Astrocyte (in vitro differentiated cells and primary cell): ENCODE measurements at regions not wholly inside any gene's neighbourhood (a gene's known extent, or its start where the extent isn't known, plus 50 kb on each side); places are given as distances from the start of the nearest gene placed in this dataset.
"Not testable (repeated sequence)": the region's sequence is repeated elsewhere in the genome, so short reads cannot be mapped to it uniquely, and the experiment has no call there.

ENCODE experiments used
- DNase-seq: peaks from one replicate; pipeline ENCODE4 v3.0.0-alpha.2; 2010; ENCODE audit warnings: low read depth
- FAIRE-seq: peaks from 2 replicates; lab custom pipeline; 2011; peaks lifted over from hg19 to GRCh38; lab: Jason Lieb, UNC
- H2AFZ ChIP-seq: 2 replicates; pipeline ENCODE4 v1.6.0; 2012; ENCODE audit warnings: low read depth, low read length, inconsistent platforms
- H3K27ac ChIP-seq: 2 replicates; pipeline ENCODE4 v1.5.1; 2011; ENCODE audit warnings: low read depth, low read length, inconsistent platforms
- H3K27me3 ChIP-seq: 2 replicates; pipeline ENCODE4 v1.6.0; 2011; ENCODE audit warnings: low read length, inconsistent platforms; ENCODE audit not compliant: insufficient read depth
- H3K36me3 ChIP-seq: 2 replicates; pipeline ENCODE4 v1.5.1; 2011; ENCODE audit warnings: low read length, inconsistent platforms; ENCODE audit not compliant: insufficient read depth
- H3K4me1 ChIP-seq: 2 replicates; pipeline ENCODE4 v1.5.1; 2011; ENCODE audit warnings: low read length, inconsistent platforms; ENCODE audit not compliant: insufficient read depth
- H3K4me2 ChIP-seq: 2 replicates; pipeline ENCODE4 v1.6.0; 2012; ENCODE audit warnings: low read length, inconsistent platforms
- H3K4me3 ChIP-seq: 2 replicates; pipeline ENCODE4 v1.5.1; 2011; ENCODE audit warnings: low read depth, mild to moderate bottlenecking, low read length, inconsistent platforms; ENCODE audit not compliant: insufficient read depth
- H3K79me2 ChIP-seq: 2 replicates; pipeline ENCODE4 v1.6.0; 2012; ENCODE audit warnings: mild to moderate bottlenecking, low read length, inconsistent platforms; ENCODE audit not compliant: insufficient read depth
- H3K9ac ChIP-seq: 2 replicates; pipeline ENCODE4 v1.6.0; 2012; ENCODE audit warnings: mild to moderate bottlenecking, low read length, inconsistent platforms
- H3K9me3 ChIP-seq: 2 replicates; pipeline ENCODE4 v1.5.1; 2012; ENCODE audit warnings: low read depth, mild to moderate bottlenecking, low read length, inconsistent platforms; ENCODE audit not compliant: insufficient read depth
- H4K20me1 ChIP-seq: 2 replicates; pipeline ENCODE4 v1.6.0; 2012; ENCODE audit warnings: low read length, inconsistent platforms; ENCODE audit not compliant: insufficient read depth
- H3K27ac Mint-ChIP-seq: one replicate; pipeline ENCODE4 v1.8.0; 2021; ENCODE audit warnings: mild to moderate bottlenecking, mixed read lengths; ENCODE audit not compliant: unreplicated experiment
- H3K27me3 Mint-ChIP-seq: one replicate; pipeline ENCODE4 v1.8.0; 2021; ENCODE audit warnings: low read depth, mixed read lengths; ENCODE audit not compliant: unreplicated experiment
- H3K36me3 Mint-ChIP-seq: one replicate; pipeline ENCODE4 v1.8.0; 2021; ENCODE audit warnings: low read depth, mixed read lengths; ENCODE audit not compliant: unreplicated experiment
- H3K4me1 Mint-ChIP-seq: one replicate; pipeline ENCODE4 v1.8.0; 2021; ENCODE audit warnings: low read depth, mixed read lengths; ENCODE audit not compliant: unreplicated experiment
- H3K4me3 Mint-ChIP-seq: one replicate; pipeline ENCODE4 v1.8.0; 2021; ENCODE audit warnings: mild to moderate bottlenecking, moderate library complexity, mixed read lengths; ENCODE audit not compliant: unreplicated experiment
- H3K9me3 Mint-ChIP-seq: one replicate; pipeline ENCODE4 v1.8.0; 2021; ENCODE audit warnings: mild to moderate bottlenecking, mixed read lengths; ENCODE audit not compliant: unreplicated experiment
- CTCF ChIP-seq: IDR thresholded peaks from 2 replicates; pipeline ENCODE4 v1.5.1; 2011; ENCODE audit warnings: low read depth, mild to moderate bottlenecking, inconsistent platforms, low read length, moderate library complexity; ENCODE audit not compliant: insufficient read depth
- EZH2 ChIP-seq: IDR thresholded peaks from 2 replicates; pipeline ENCODE4 v1.6.1; 2012; ENCODE audit warnings: mild to moderate bottlenecking, low read length, inconsistent platforms; ENCODE audit not compliant: insufficient read depth

GRCh38 chr10:65265451-65265954 is 1660.3 kb upstream of the LRRTM3 start:
- no peak for TF ChIP-seq CTCF
- no peak for TF ChIP-seq EZH2
- Histone ChIP-seq H4K20me1 (no peaks in the 10 kb centered on the region), H3K4me3 (no peak overlapping the region), H3K27ac (no peak overlapping the region), H3K9me3 (no peaks in the 10 kb centered on the region), H3K4me1 (no peaks in the 10 kb centered on the region), H3K36me3 (no peaks in the 10 kb centered on the region), H3K9ac (no peak overlapping the region), H3K27me3 (no peaks in the 10 kb centered on the region), H2AFZ (no peak overlapping the region), H3K79me2 (no peaks in the 10 kb centered on the region), H3K4me2 (no peak overlapping the region)
- Mint-ChIP-seq H3K4me1 (no peaks in the 10 kb centered on the region), H3K4me3 (no peak overlapping the region), H3K36me3 (no peaks in the 10 kb centered on the region), H3K27me3 (no peaks in the 10 kb centered on the region), H3K27ac (no peak overlapping the region), H3K9me3 (no peaks in the 10 kb centered on the region)
- FAIRE-seq (no peak), DNase-seq (no peak)

- H3K36me3 ChIP-seq, H3K79me2 ChIP-seq, H3K9me3 ChIP-seq, H2AFZ ChIP-seq, H3K27ac ChIP-seq, H3K4me1 ChIP-seq, H3K27ac Mint-ChIP-seq, H3K36me3 Mint-ChIP-seq, H3K27me3 Mint-ChIP-seq, H3K4me1 Mint-ChIP-seq, H3K9ac ChIP-seq, FAIRE-seq, H3K4me3 ChIP-seq, H3K4me3 Mint-ChIP-seq, H3K4me2 ChIP-seq, H3K27me3 ChIP-seq, DNase-seq, H3K9me3 Mint-ChIP-seq, H4K20me1 ChIP-seq: not testable (repeated sequence)
Measured at GRCh38 chr10:65269551-65269950, 1656.3 kb upstream of the LRRTM3 start.

GRCh38 chr10:65270969-65271368 is 1654.9 kb upstream of the LRRTM3 start:
- Mint-ChIP-seq H3K4me3 (no peak overlapping the region), H3K4me1 (no peaks in the 10 kb centered on the region)

More at GRCh38 chr10:65270969-65271368, 1654.9 kb upstream of the LRRTM3 start:
- Histone ChIP-seq H3K9me3 (no peaks in the 10 kb centered on the region), H2AFZ (no peak overlapping the region), H3K4me1 (no peaks in the 10 kb centered on the region), H3K27ac (no peak overlapping the region), H3K9ac (no peak overlapping the region), H3K4me3 (no peak overlapping the region), H3K79me2 (no peaks in the 10 kb centered on the region), H3K4me2 (no peak overlapping the region), H4K20me1 (no peaks in the 10 kb centered on the region), H3K36me3 (no peaks in the 10 kb centered on the region), H3K27me3 (no peaks in the 10 kb centered on the region)
- Mint-ChIP-seq H3K27ac (no peak overlapping the region), H3K36me3 (no peaks in the 10 kb centered on the region), H3K9me3 (no peaks in the 10 kb centered on the region), H3K27me3 (no peaks in the 10 kb centered on the region)
- DNase-seq (no peak), FAIRE-seq (no peak)
- TF ChIP-seq CTCF, result no peak
- TF ChIP-seq EZH2, result no peak
